CD14-positive monocyte (primary cell): ENCODE measurements at regions not wholly inside any gene's neighbourhood (a gene's known extent, or its start where the extent isn't known, plus 50 kb on each side); places are given as distances from the start of the nearest gene placed in this dataset.

ENCODE experiments used
- DNase-seq, 3 donors: peaks; one replicate each; pipeline ENCODE4 v3.0.0-alpha.2; 2011 to 2022
- H2AFZ ChIP-seq: 2 replicates; pipeline ENCODE4 v1.6.0; 2012; ENCODE audit warnings: mild to moderate bottlenecking, low read depth, low read length, inconsistent platforms; ENCODE audit not compliant: insufficient read depth, poor library complexity, severe bottlenecking
- H3K27ac ChIP-seq, 2 donors: 1 replicate in 1 of 2; 2 replicates in 1 of 2; pipeline ENCODE4 v1.5.1; 2012 to 2013; ENCODE audit warnings: low read length in 2 of 2, control low read depth in 1 of 2, inconsistent platforms in 1 of 2, low read depth in 1 of 2, mild to moderate bottlenecking in 1 of 2
- H3K27me3 ChIP-seq, 2 donors: one replicate each; pipeline versions ENCODE4 v1.6.0 to v1.6.1; 2011 to 2013; ENCODE audit warnings: low read length in 2 of 2; ENCODE audit not compliant: control insufficient read depth in 2 of 2, insufficient read depth in 2 of 2
- H3K36me3 ChIP-seq, 2 donors: replicated peaks in 1 of 2; 1 replicate in 1 of 2; 2 replicates in 1 of 2; pipeline versions ENCODE4 v1.5.1 to v1.6.1; 2012 to 2013; ENCODE audit warnings: low read length in 2 of 2, control low read depth in 1 of 2, inconsistent platforms in 1 of 2, mild to moderate bottlenecking in 1 of 2; ENCODE audit not compliant: insufficient read depth in 2 of 2, control insufficient read depth in 1 of 2
- H3K4me1 ChIP-seq, 2 donors: 1 replicate in 1 of 2; 2 replicates in 1 of 2; pipeline versions ENCODE4 v1.5.1 to v1.6.1; 2012 to 2013; ENCODE audit warnings: low read length in 2 of 2, control low read depth in 1 of 2, inconsistent platforms in 1 of 2, mild to moderate bottlenecking in 1 of 2, moderate library complexity in 1 of 2; ENCODE audit not compliant: insufficient read depth in 2 of 2, control insufficient read depth in 1 of 2
- H3K4me2 ChIP-seq: replicated peaks from 2 replicates; pipeline ENCODE3; 2012; ENCODE audit warnings: low read length, moderate library complexity, mild to moderate bottlenecking; ENCODE audit not compliant: poor library complexity, severe bottlenecking; ENCODE audit errors: extremely low read depth
- H3K4me3 ChIP-seq, 3 experiments: fragments of 200-600 bp in 1 of 3; sonication (generic) in 1 of 3; replicated peaks in 1 of 3; 1 replicate in 2 of 3; 2 replicates in 1 of 3; pipeline ENCODE4 v1.5.1; 2011 to 2013; ENCODE audit warnings: low read length in 3 of 3, mild to moderate bottlenecking in 3 of 3, control low read depth in 2 of 3, low read depth in 2 of 3, inconsistent platforms in 1 of 3, moderate library complexity in 1 of 3
- H3K79me2 ChIP-seq: 2 replicates; pipeline ENCODE4 v1.6.0; 2012; ENCODE audit warnings: mild to moderate bottlenecking, control low read depth, inconsistent platforms, low read length, moderate library complexity; ENCODE audit not compliant: insufficient read depth
- H3K9ac ChIP-seq: 2 replicates; pipeline ENCODE4 v1.6.0; 2017; ENCODE audit warnings: low read length, mild to moderate bottlenecking; ENCODE audit not compliant: insufficient read depth, poor library complexity, severe bottlenecking
- H3K9me3 ChIP-seq, 2 donors: replicated peaks in 1 of 2; 1 replicate in 1 of 2; 2 replicates in 1 of 2; pipeline versions ENCODE4 v1.5.1 to v1.6.1; 2012 to 2013; ENCODE audit warnings: low read length in 2 of 2, control low read depth in 1 of 2; ENCODE audit not compliant: control insufficient read depth in 1 of 2, insufficient read depth in 1 of 2
- H4K20me1 ChIP-seq: 2 replicates; pipeline ENCODE4 v1.6.0; 2012; ENCODE audit warnings: mild to moderate bottlenecking, low read length, control low read depth, moderate library complexity; ENCODE audit not compliant: insufficient read depth
- H3K27ac Mint-ChIP-seq, 7 donors: one replicate each; pipeline ENCODE4 v1.8.0; 2020; ENCODE audit warnings: mild to moderate bottlenecking in 7 of 7, mixed read lengths in 7 of 7, moderate library complexity in 6 of 7, inconsistent platforms in 2 of 7
- H3K27me3 Mint-ChIP-seq, 3 donors: one replicate each; pipeline ENCODE4 v1.8.0; 2021 to 2022; ENCODE audit warnings: low read depth in 3 of 3, mild to moderate bottlenecking in 3 of 3, mixed read lengths in 3 of 3, moderate library complexity in 3 of 3, inconsistent platforms in 1 of 3
- H3K36me3 Mint-ChIP-seq, 2 donors: one replicate each; pipeline ENCODE4 v1.8.0; 2020; ENCODE audit warnings: mixed read lengths in 2 of 2, inconsistent platforms in 1 of 2, mild to moderate bottlenecking in 1 of 2
- H3K4me1 Mint-ChIP-seq: one replicate; pipeline ENCODE4 v1.8.0; 2020; ENCODE audit warnings: mild to moderate bottlenecking, mixed read lengths
- H3K4me3 Mint-ChIP-seq, 2 donors: one replicate each; pipeline ENCODE4 v1.8.0; 2020; ENCODE audit warnings: mild to moderate bottlenecking in 2 of 2, mixed read lengths in 2 of 2, moderate library complexity in 1 of 2
- H3K9me3 Mint-ChIP-seq, 7 donors: one replicate each; pipeline ENCODE4 v1.8.0; 2020 to 2022; ENCODE audit warnings: mixed read lengths in 7 of 7, mild to moderate bottlenecking in 6 of 7, moderate library complexity in 6 of 7, inconsistent platforms in 2 of 7
- WGBS: methylation state at CpG from one replicate; pipeline ENCODE4 v1.1.5; 2013; ENCODE audit warnings: missing lambda C conversion rate; ENCODE audit not compliant: insufficient coverage; 5-methylcytosine and 5-hydroxymethylcytosine counted together
- intact Hi-C, 2 donors: fragments of 100-400 bp; cut with micrococcal nuclease; formaldehyde crosslinking; loops; one replicate each; pipeline versions ENCODE4 v1.15.0 to v1.15.1; 2023
- TF ChIP-seq, protein P1 (sequence below): fragments of 200-600 bp; IDR thresholded peaks from one replicate; pipeline ENCODE4 v1.8.0; 2022; ENCODE audit warnings: antibody characterized with exemption, mild to moderate bottlenecking

DNA sequence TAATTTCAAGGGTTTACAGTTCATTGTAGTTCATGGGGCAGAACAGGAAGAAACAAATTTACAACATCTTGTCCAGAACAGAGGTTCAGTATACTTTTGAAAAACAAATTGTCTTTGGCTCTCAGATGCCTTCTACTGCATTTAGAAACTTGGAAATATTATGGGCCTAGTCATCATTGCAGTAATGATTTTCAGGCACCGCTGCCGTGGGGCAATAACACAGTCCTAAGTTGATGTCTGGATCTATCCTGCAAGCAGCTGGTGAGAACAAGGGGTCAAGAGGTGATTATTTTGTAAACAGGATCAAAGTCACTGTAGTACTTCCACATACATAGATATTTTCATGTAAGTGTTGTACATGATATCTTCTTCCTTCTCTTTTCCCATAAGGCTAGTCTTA is 82.5 kb upstream of the CAST start:
- H3K36me3 ChIP-seq: no peaks in the 10 kb centered on the region
- TF ChIP-seq, protein P1, sequence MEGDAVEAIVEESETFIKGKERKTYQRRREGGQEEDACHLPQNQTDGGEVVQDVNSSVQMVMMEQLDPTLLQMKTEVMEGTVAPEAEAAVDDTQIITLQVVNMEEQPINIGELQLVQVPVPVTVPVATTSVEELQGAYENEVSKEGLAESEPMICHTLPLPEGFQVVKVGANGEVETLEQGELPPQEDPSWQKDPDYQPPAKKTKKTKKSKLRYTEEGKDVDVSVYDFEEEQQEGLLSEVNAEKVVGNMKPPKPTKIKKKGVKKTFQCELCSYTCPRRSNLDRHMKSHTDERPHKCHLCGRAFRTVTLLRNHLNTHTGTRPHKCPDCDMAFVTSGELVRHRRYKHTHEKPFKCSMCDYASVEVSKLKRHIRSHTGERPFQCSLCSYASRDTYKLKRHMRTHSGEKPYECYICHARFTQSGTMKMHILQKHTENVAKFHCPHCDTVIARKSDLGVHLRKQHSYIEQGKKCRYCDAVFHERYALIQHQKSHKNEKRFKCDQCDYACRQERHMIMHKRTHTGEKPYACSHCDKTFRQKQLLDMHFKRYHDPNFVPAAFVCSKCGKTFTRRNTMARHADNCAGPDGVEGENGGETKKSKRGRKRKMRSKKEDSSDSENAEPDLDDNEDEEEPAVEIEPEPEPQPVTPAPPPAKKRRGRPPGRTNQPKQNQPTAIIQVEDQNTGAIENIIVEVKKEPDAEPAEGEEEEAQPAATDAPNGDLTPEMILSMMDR: no peak
- WGBS: 90% methylated on average over 2 of the region's 2 CpGs
- H4K20me1 ChIP-seq: no peaks in the 10 kb centered on the region
- Mint-ChIP-seq H3K27ac (peak overlapping the region in 1 of 7 donors; percentile 25), H3K4me3 (no peak overlapping the region), H3K9me3 (peaks cover 0 to 2% (median 0%) of the 10 kb centered on the region in 7 donors), H3K4me1 (peaks cover 5% of the 10 kb centered on the region), H3K36me3 (no peaks in the 10 kb centered on the region), H3K27me3 (peaks cover 4 to 14% (median 5%) of the 10 kb centered on the region in 3 donors)
- H3K9me3 ChIP-seq: no peaks in the 10 kb centered on the region
- H3K4me3 ChIP-seq: no peak overlapping the region
- no peaks in the 10 kb centered on the region for H3K27me3 ChIP-seq
- H3K9ac ChIP-seq: no peak overlapping the region
- H3K27ac ChIP-seq: no peak overlapping the region
- DNase-seq: no peak
- no peaks in the 10 kb centered on the region for H3K79me2 ChIP-seq
- no peak overlapping the region for H3K4me2 ChIP-seq
- H2AFZ ChIP-seq: no peak overlapping the region
- H3K4me1 ChIP-seq: peaks cover 3 to 4% of the 10 kb centered on the region in 2 donors
- intact Hi-C loops: no loop called here

GRCh38 chr5:96582343-96582742 is 79.8 kb upstream of the CAST start:
- intact Hi-C loops: no loop called here
- H3K27me3 ChIP-seq: peaks cover 4% of the 10 kb centered on the region in 2 donors
- H3K9me3 Mint-ChIP-seq: peaks cover 0 to 3% (median 1%) of the 10 kb centered on the region in 7 donors
- no peak overlapping the region for H2AFZ ChIP-seq
- no peaks in the 10 kb centered on the region for H3K36me3 Mint-ChIP-seq
- 100% methylated on average over 4 of the region's 11 CpGs for WGBS
- no peaks in the 10 kb centered on the region for H3K36me3 ChIP-seq
- no peak overlapping the region for H3K4me2 ChIP-seq
- H3K79me2 ChIP-seq: no peaks in the 10 kb centered on the region
- TF ChIP-seq, protein P1: no peak
- H3K4me1 Mint-ChIP-seq: peaks cover 7% of the 10 kb centered on the region
- H3K27ac ChIP-seq: no peak overlapping the region
- no peak overlapping the region for H3K4me3 Mint-ChIP-seq
- no peak overlapping the region for H3K27ac Mint-ChIP-seq
- H3K4me1 ChIP-seq: peaks cover 5 to 6% of the 10 kb centered on the region in 2 donors
- no peak for DNase-seq
- no peak overlapping the region for H3K4me3 ChIP-seq
- no peak overlapping the region for H3K9ac ChIP-seq
- H4K20me1 ChIP-seq: no peaks in the 10 kb centered on the region
- peaks cover 7 to 17% (median 8%) of the 10 kb centered on the region in 3 donors for H3K27me3 Mint-ChIP-seq
- no peaks in the 10 kb centered on the region for H3K9me3 ChIP-seq
